ENCODE measurements at regions not wholly inside any gene's neighbourhood (a gene's known extent, or its start where the extent isn't known, plus 50 kb on each side); places are given as distances from the start of the nearest gene placed in this dataset.

DNA sequence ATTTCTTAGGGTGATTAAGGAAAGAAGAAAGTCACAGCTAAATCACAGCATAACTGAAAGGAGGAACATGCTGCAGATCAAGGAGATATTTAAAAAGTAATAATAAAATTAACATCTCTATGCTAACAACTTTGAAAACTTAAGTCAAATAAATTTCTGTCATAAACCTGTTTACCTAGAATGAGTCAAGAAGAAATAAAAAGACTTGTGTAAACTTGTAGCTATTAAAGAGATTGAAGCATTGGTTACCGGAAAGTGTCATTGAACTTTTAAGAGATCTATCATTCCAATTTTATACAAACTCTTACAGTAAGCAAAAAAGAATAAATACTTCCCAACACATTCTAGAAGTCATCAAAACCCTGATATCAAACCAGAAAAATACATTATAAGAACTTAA is 520.1 kb upstream of the SYT4 start:
- DNase-seq (ENCODE audit: low spot score), result no peak
- ATAC-seq (ENCODE audit: low FRiP score), result no peak
- TF ChIP-seq, protein P1, sequence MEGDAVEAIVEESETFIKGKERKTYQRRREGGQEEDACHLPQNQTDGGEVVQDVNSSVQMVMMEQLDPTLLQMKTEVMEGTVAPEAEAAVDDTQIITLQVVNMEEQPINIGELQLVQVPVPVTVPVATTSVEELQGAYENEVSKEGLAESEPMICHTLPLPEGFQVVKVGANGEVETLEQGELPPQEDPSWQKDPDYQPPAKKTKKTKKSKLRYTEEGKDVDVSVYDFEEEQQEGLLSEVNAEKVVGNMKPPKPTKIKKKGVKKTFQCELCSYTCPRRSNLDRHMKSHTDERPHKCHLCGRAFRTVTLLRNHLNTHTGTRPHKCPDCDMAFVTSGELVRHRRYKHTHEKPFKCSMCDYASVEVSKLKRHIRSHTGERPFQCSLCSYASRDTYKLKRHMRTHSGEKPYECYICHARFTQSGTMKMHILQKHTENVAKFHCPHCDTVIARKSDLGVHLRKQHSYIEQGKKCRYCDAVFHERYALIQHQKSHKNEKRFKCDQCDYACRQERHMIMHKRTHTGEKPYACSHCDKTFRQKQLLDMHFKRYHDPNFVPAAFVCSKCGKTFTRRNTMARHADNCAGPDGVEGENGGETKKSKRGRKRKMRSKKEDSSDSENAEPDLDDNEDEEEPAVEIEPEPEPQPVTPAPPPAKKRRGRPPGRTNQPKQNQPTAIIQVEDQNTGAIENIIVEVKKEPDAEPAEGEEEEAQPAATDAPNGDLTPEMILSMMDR (IDR thresholded peaks at IDR 0.05), result no peak

DNA sequence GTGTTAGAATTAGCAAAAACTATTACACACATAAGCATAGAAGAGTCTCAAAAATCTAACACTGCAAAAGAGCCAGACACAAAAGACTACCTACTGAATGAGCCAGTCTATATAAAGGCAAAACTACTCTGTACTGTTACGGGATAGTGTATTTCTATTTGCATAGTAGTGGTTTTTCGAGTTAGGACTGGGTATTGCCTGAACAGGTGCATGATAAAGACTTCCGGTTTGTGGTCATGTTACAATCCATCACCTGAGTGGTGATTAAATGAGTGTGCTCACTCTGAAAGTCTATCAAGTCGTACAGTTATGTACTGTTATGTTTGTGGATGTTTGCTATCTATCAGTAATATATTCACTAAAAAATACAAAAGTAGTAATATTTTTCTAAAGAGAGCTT is 523.3 kb upstream of the SYT4 start:
- TF ChIP-seq, protein P1 (IDR thresholded peaks at IDR 0.05), result no peak
- no peak for DNase-seq (ENCODE audit: low spot score)

DNA sequence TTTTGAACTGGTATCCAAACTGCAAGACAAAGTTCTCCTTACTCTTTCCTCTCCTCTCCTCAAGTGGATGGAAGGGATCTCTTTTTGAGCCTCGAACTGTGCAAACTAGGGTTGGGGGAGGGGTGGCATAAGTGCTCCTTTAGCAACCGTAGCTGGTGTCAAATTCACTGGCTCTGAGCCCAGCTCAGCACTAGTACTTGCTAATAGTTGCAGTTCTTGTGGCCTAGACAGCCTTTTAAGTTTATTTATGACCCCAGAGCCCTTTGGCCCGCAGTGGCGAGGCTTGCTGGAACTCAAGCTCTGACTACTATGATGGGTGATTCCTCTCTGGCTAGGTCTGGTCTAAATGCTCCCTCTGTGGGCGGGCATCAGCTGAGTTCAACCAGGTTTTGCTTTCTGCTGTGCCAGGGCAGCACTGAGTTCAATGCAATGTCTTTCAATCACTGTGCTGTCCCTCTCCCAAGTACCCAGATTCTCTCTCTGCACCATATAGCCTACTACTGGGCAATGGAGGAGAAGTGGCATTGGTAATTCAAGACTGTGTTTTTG is 528.4 kb upstream of the SYT4 start:
- TF ChIP-seq, protein P1 (IDR thresholded peaks at IDR 0.05), result no peak
- DNase-seq (ENCODE audit: low spot score) (no peak), ATAC-seq (ENCODE audit: low FRiP score) (no peak)

More for the DNA sequence above, 523.3 kb upstream of the SYT4 start:
- no peak for ATAC-seq (ENCODE audit: low FRiP score)

DNA sequence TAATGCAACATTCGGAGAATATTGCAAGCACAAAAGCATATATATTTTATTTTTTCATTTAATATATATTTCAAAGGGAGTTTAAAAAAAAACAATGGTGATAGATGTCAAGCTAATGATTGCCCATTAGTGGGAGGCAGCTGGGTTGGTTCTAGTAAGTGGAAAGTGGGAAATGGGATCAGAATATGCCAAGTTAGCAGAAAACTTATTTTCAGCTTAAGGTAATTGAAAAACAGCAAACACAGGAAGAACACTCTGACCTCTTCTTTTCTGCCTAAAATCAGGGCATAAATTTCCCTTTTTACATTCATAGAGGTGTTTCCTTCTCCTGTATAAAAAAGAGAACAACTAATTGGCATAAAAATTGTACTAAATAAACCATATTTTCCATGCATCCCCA is 535.3 kb upstream of the SYT4 start:
- TF ChIP-seq, protein P1 (IDR thresholded peaks at IDR 0.05), result no peak
- ATAC-seq (ENCODE audit: low FRiP score), result no peak
- DNase-seq (ENCODE audit: low spot score), result no peak

DNA sequence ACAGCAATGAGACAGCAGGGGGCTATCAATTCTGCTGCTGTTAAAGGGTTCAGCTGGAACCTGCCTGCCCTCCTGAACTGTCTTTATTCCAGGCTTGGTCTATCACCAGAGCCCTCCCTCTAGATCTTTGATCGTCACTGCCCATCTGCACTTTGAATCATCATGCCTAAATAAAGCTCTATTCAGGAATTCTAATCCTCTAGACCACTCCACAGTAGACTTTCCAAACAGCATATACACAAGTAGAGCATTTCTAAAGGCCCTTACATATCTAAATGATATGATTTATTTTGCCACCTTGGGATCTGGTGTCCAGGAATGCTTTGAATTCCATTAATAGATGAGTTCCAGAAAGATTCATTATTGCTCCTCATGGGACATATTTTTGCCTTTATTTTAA is 542.1 kb upstream of the SYT4 start:
- TF ChIP-seq, protein P1 (IDR thresholded peaks at IDR 0.05), result no peak
- DNase-seq (ENCODE audit: low spot score) (no peak), ATAC-seq (ENCODE audit: low FRiP score) (no peak)

DNA sequence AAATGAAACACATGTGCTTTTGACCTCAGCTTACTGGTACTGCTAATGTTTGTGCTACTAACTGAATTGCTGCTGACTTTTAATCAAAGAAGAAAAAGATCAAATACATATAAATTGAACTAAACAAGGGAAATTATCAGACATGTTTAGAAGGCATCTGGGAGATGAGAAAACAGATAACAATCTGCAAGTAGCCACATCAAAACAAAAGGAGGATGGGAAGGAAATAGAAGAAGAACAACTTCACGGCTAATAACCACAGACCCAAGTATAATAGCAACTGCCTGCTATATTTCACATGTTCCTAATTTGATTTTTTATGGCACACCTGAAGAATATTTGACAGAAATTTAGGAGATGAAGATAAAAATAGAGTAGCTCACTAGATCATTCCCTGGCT is 542.6 kb upstream of the SYT4 start:
- no peak for DNase-seq (ENCODE audit: low spot score)
- no peak for ATAC-seq (ENCODE audit: low FRiP score)

DNA sequence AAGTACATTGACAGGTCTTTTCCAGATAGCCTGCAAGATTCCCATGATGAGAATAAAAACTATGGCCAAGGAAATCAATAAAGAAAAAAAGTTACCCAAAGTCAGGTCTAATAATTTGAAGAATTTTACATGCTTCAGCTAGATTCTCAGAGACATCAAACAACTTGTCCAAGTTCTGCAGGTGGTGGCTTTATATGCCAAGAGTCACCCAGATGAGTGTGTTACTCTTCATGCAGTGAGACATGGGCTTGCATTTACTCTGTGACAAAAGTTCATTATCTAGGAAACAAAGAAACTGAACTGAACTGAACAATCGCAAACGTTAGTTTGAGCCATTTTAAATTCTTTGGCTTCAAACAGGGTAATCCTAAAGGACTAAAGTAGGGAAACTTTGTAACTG is 548.5 kb upstream of the SYT4 start:
- DNase-seq (ENCODE audit: low spot score), result no peak
- no peak for ATAC-seq (ENCODE audit: low FRiP score)
- TF ChIP-seq, protein P1 (IDR thresholded peaks at IDR 0.05), result no peak

More for the DNA sequence above, 542.6 kb upstream of the SYT4 start:
- TF ChIP-seq, protein P1 (IDR thresholded peaks at IDR 0.05), result no peak

Data from omental fat pad (tissue), 3 donors.